Kidney (tissue), 13 donors: ENCODE measurements at regions not wholly inside any gene's neighbourhood (a gene's known extent, or its start where the extent isn't known, plus 50 kb on each side); places are given as distances from the start of the nearest gene placed in this dataset.

Experiments
- DNase-seq, 5 donors: peaks; one replicate each; pipeline ENCODE4 v3.0.0-alpha.2; 2013 to 2020
- FAIRE-seq: peaks from 2 replicates; lab custom pipeline; 2012; peaks lifted over from hg19 to GRCh38; lab: Jason Lieb, UNC
- H3K27ac ChIP-seq, 2 donors: one replicate each; pipeline ENCODE4 v1.7.0; 2013; ENCODE audit warnings: low read depth in 2 of 2, low read length in 2 of 2, inconsistent platforms in 1 of 2
- H3K27me3 ChIP-seq: one replicate; pipeline ENCODE4 v1.7.1; 2013; ENCODE audit warnings: low read length, inconsistent platforms; ENCODE audit not compliant: control insufficient read depth, insufficient read depth
- H3K36me3 ChIP-seq, 3 donors: one replicate each; pipeline versions ENCODE4 v1.7.0 to v1.7.1; 2013; ENCODE audit warnings: low read length in 3 of 3, control low read depth in 1 of 3, inconsistent platforms in 1 of 3; ENCODE audit not compliant: insufficient read depth in 3 of 3, control insufficient read depth in 2 of 3
- H3K4me1 ChIP-seq, 3 donors: one replicate each; pipeline versions ENCODE4 v1.7.0 to v1.7.1; 2013; ENCODE audit warnings: low read length in 3 of 3, inconsistent platforms in 1 of 3, low read depth in 1 of 3; ENCODE audit not compliant: control insufficient read depth in 2 of 3, insufficient read depth in 2 of 3
- H3K4me3 ChIP-seq, 3 donors: one replicate each; pipeline versions ENCODE4 v1.7.0 to v1.8.1; 2013; ENCODE audit warnings: low read length in 3 of 3, control low read depth in 1 of 3, inconsistent platforms in 1 of 3
- H3K9ac ChIP-seq, 3 donors: one replicate each; pipeline versions ENCODE4 v1.7.0 to v1.7.1; 2013; ENCODE audit warnings: low read length in 3 of 3, control low read depth in 1 of 3, inconsistent platforms in 1 of 3
- H3K9me3 ChIP-seq, 3 donors: one replicate each; pipeline versions ENCODE4 v1.7.0 to v1.7.1; 2013; ENCODE audit warnings: low read length in 3 of 3, control low read depth in 1 of 3, inconsistent platforms in 1 of 3; ENCODE audit not compliant: control insufficient read depth in 2 of 3, insufficient read depth in 1 of 3
- CTCF ChIP-seq: IDR thresholded peaks from 3 replicates; pipeline ENCODE4 v1.5.1; 2012; ENCODE audit warnings: mild to moderate bottlenecking, moderate library complexity, borderline replicate concordance; ENCODE audit not compliant: insufficient read depth; ENCODE audit errors: extremely low read depth
- intact Hi-C: fragments of 100-400 bp; cut with DNase I; formaldehyde crosslinking; loops from one replicate; pipeline ENCODE4 v1.11.1; 2022
- donor health status: control.
- donor health status: control.
- donor health status: control.
- donor health status: control.
- donor health status: control.
- donor health status: DM: yes; HTN: yes; CAD: no.
- donor health status: Normal renal cell carcinoma (clear cell type).

GRCh38 chr11:110034806-110035205, 58.4 kb upstream of the ZC3H12C start:
- no peaks in the 10 kb centered on the region for H3K36me3 ChIP-seq
- H3K27me3 ChIP-seq: no peaks in the 10 kb centered on the region
- H3K4me1 ChIP-seq: no peaks in the 10 kb centered on the region
- TF ChIP-seq CTCF: no peak
- no peak for FAIRE-seq
- no peak overlapping the region for H3K9ac ChIP-seq
- no peaks in the 10 kb centered on the region for H3K9me3 ChIP-seq
- no peak overlapping the region for H3K27ac ChIP-seq
- no peak for DNase-seq
- no peak overlapping the region for H3K4me3 ChIP-seq
- intact Hi-C loops: no loop called here

GRCh38 chr11:110035357-110035756, 57.8 kb upstream of the ZC3H12C start:
- H3K4me1 ChIP-seq: no peaks in the 10 kb centered on the region
- no peak for FAIRE-seq
- no peak overlapping the region for H3K9ac ChIP-seq
- no peak for DNase-seq
- H3K36me3 ChIP-seq: no peaks in the 10 kb centered on the region
- TF ChIP-seq CTCF: no peak
- no peak overlapping the region for H3K4me3 ChIP-seq
- H3K27ac ChIP-seq: no peak overlapping the region
- H3K27me3 ChIP-seq: no peaks in the 10 kb centered on the region
- intact Hi-C loops: no loop called here
- H3K9me3 ChIP-seq: no peaks in the 10 kb centered on the region

- Histone ChIP-seq H3K36me3 (no peaks in the 10 kb centered on the region), H3K9ac (no peak overlapping the region), H3K4me3 (no peak overlapping the region), H3K27me3 (no peaks in the 10 kb centered on the region), H3K27ac (no peak overlapping the region), H3K4me1 (no peaks in the 10 kb centered on the region), H3K9me3 (no peaks in the 10 kb centered on the region)
- FAIRE-seq (no peak), DNase-seq (no peak)
- intact Hi-C loops: no loop called here
- no peak for TF ChIP-seq CTCF
Observed at GRCh38 chr11:110038201-110038600, 55.0 kb upstream of the ZC3H12C start.
